CMK (cell line): ENCODE measurements at regions not wholly inside any gene's neighbourhood (a gene's known extent, or its start where the extent isn't known, plus 50 kb on each side); places are given as distances from the start of the nearest gene placed in this dataset.

ENCODE experiments used
- DNase-seq: peaks from one replicate; pipeline ENCODE4 v3.0.0-alpha.2; 2010; ENCODE audit warnings: low read depth

GRCh38 chr10:124264271-124264670 is 154.5 kb downstream of the OAT start:
- no peak for DNase-seq

GRCh38 chr10:124263726-124264125 is 155.0 kb downstream of the OAT start:
- no peak for DNase-seq

GRCh38 chr10:124262971-124263370 is 155.8 kb downstream of the OAT start:
- DNase-seq, result no peak

- DNase-seq, result no peak
Measured at GRCh38 chr10:124262234-124262865, 156.4 kb downstream of the OAT start.

GRCh38 chr10:124259139-124259825 is 159.4 kb downstream of the OAT start:
- no peak for DNase-seq

GRCh38 chr10:124257781-124258180 is 160.9 kb downstream of the OAT start:
- no peak for DNase-seq

- no peak for DNase-seq
Measured at GRCh38 chr10:124256151-124256550, 162.6 kb downstream of the OAT start.

- no peak for DNase-seq
Measured at GRCh38 chr10:124255556-124255955, 162.2 kb upstream of the CHST15 start.

- no peak for DNase-seq
Measured at GRCh38 chr10:124254490-124254889, 161.1 kb upstream of the CHST15 start.

GRCh38 chr10:124253006-124253405 is 159.6 kb upstream of the CHST15 start:
- DNase-seq, result no peak

- no peak for DNase-seq
Measured at GRCh38 chr10:124252097-124252715, 158.8 kb upstream of the CHST15 start.

GRCh38 chr10:124251317-124252065 is 158.1 kb upstream of the CHST15 start:
- no peak for DNase-seq

GRCh38 chr10:124250506-124250905 is 157.1 kb upstream of the CHST15 start:
- no peak for DNase-seq

GRCh38 chr10:124249812-124250432 is 156.5 kb upstream of the CHST15 start:
- no peak for DNase-seq

GRCh38 chr10:124249196-124249595 is 155.8 kb upstream of the CHST15 start:
- no peak for DNase-seq

- DNase-seq, result no peak
Measured at GRCh38 chr10:124248056-124249045, 155.0 kb upstream of the CHST15 start.

GRCh38 chr10:124245806-124246440 is 152.5 kb upstream of the CHST15 start:
- no peak for DNase-seq

- DNase-seq, result no peak
Measured at GRCh38 chr10:124245191-124245590, 151.8 kb upstream of the CHST15 start.

GRCh38 chr10:124244256-124244877 is 151.0 kb upstream of the CHST15 start:
- no peak for DNase-seq

GRCh38 chr10:124243702-124244121 is 150.3 kb upstream of the CHST15 start:
- no peak for DNase-seq
